HEK293 (cell line): ENCODE measurements at regions not wholly inside any gene's neighbourhood (a gene's known extent, or its start where the extent isn't known, plus 50 kb on each side); places are given as distances from the start of the nearest gene placed in this dataset.

Experiments used
- CTCF ChIA-PET: fragments of 350-600 bp; formaldehyde crosslinking; extraction: SDS; loops from one replicate; lab custom pipeline; 2021; ENCODE audit warnings: antibody characterized with exemption; lab: Yijun Ruan, JAX
- POLR2A ChIA-PET: fragments of 300-600 bp; formaldehyde crosslinking; extraction: SDS; loops from one replicate; lab custom pipeline; 2020; ENCODE audit warnings: antibody characterized with exemption, inconsistent platforms; lab: Yijun Ruan, JAX
- H3K27ac ChIP-seq: fragments of 200-500 bp; sonication (Bioruptor generic); 2 replicates; pipeline ENCODE4 v1.5.1; 2014; ENCODE audit warnings: low read depth, low read length, control low read depth, inconsistent platforms; ENCODE audit errors: extremely low read depth
- H3K36me3 ChIP-seq, 2 experiments: fragments of 200-500 bp in 1 of 2; sonication (Bioruptor generic) in 1 of 2; 1 replicate in 1 of 2; 2 replicates in 1 of 2; pipeline ENCODE4 v1.5.1; 2014 to 2017; ENCODE audit warnings: inconsistent platforms in 2 of 2, low read length in 2 of 2; ENCODE audit not compliant: control insufficient read depth in 2 of 2, insufficient read depth in 1 of 2
- H3K4me1 ChIP-seq: fragments of 200-500 bp; sonication (Bioruptor generic); 2 replicates; pipeline ENCODE4 v1.5.1; 2014; ENCODE audit warnings: mild to moderate bottlenecking, low read length, inconsistent platforms; ENCODE audit not compliant: control insufficient read depth, insufficient read depth
- H3K4me3 ChIP-seq: 2 replicates; pipeline ENCODE4 v1.5.1; 2011; ENCODE audit warnings: low read depth, mild to moderate bottlenecking, control low read depth, low read length, moderate library complexity
- H3K9me3 ChIP-seq: fragments of 200-500 bp; sonication (Bioruptor generic); 2 replicates; pipeline ENCODE4 v1.5.1; 2014; ENCODE audit warnings: low read depth, low read length, inconsistent platforms; ENCODE audit not compliant: control insufficient read depth, insufficient read depth
- PRDM1 ChIP-seq: fragments of 450-650 bp; formaldehyde crosslinking; IDR thresholded peaks from 2 replicates; pipeline ENCODE4; 2016; ENCODE audit warnings: missing biosample characterization, missing genetic modification characterization
- SETDB1 ChIP-seq: IDR thresholded peaks from one replicate; pipeline ENCODE4 v1.6.1; 2017; ENCODE audit warnings: mild to moderate bottlenecking, low read length, moderate library complexity, mixed read lengths; ENCODE audit not compliant: insufficient read length
- SP3 ChIP-seq: fragments of 450-650 bp; formaldehyde crosslinking; IDR thresholded peaks from 2 replicates; pipeline ENCODE4 v1.5.1; 2016; ENCODE audit warnings: missing biosample characterization, missing genetic modification characterization
- TRIM28 ChIP-seq: IDR thresholded peaks from 2 replicates; pipeline ENCODE4 v1.6.1; 2011; ENCODE audit warnings: low read length, control low read depth, borderline replicate concordance
- ZBTB6 ChIP-seq: fragments of 450-650 bp; formaldehyde crosslinking; IDR thresholded peaks from 2 replicates; pipeline ENCODE4 v1.5.1; 2017; ENCODE audit warnings: missing biosample characterization, missing genetic modification characterization
- ZNF114 ChIP-seq: fragments of 450-650 bp; formaldehyde crosslinking; IDR thresholded peaks from 2 replicates; pipeline ENCODE4 v1.5.0; 2017; ENCODE audit warnings: missing biosample characterization, missing genetic modification characterization
- ZNF132 ChIP-seq: fragments of 450-650 bp; formaldehyde crosslinking; IDR thresholded peaks from 2 replicates; pipeline ENCODE4 v1.5.1; 2017; ENCODE audit warnings: missing biosample characterization, missing genetic modification characterization, borderline replicate concordance
- ZNF138 ChIP-seq: fragments of 450-650 bp; formaldehyde crosslinking; IDR thresholded peaks from 2 replicates; pipeline ENCODE4 v1.5.1; 2016; ENCODE audit warnings: missing biosample characterization, missing genetic modification characterization, borderline replicate concordance
- ZNF18 ChIP-seq: fragments of 450-650 bp; formaldehyde crosslinking; IDR thresholded peaks from 2 replicates; pipeline ENCODE4 v1.5.1; 2016; ENCODE audit warnings: missing biosample characterization, missing genetic modification characterization
- ZNF26 ChIP-seq: fragments of 450-650 bp; formaldehyde crosslinking; IDR thresholded peaks from 2 replicates; pipeline ENCODE4 v1.5.1; 2016; ENCODE audit warnings: missing biosample characterization, missing genetic modification characterization
- ZNF280C ChIP-seq: fragments of 450-650 bp; formaldehyde crosslinking; IDR thresholded peaks from 2 replicates; pipeline ENCODE4 v1.5.1; 2016; ENCODE audit warnings: missing biosample characterization, missing genetic modification characterization
- ZNF416 ChIP-seq: fragments of 450-650 bp; formaldehyde crosslinking; IDR thresholded peaks from 2 replicates; pipeline ENCODE4 v1.5.1; 2016; ENCODE audit warnings: missing biosample characterization, missing genetic modification characterization
- ZNF585B ChIP-seq: fragments of 450-650 bp; formaldehyde crosslinking; IDR thresholded peaks from 2 replicates; pipeline ENCODE4 v1.5.1; 2016; ENCODE audit warnings: missing biosample characterization, missing genetic modification characterization
- ZNF600 ChIP-seq: fragments of 450-650 bp; formaldehyde crosslinking; IDR thresholded peaks from 2 replicates; pipeline ENCODE4 v1.5.1; 2016; ENCODE audit warnings: missing biosample characterization, missing genetic modification characterization
- ZNF621 ChIP-seq: fragments of 450-650 bp; formaldehyde crosslinking; IDR thresholded peaks from 2 replicates; pipeline ENCODE4 v1.5.1; 2017; ENCODE audit warnings: missing biosample characterization, missing genetic modification characterization
- ZNF768 ChIP-seq: fragments of 450-650 bp; formaldehyde crosslinking; IDR thresholded peaks from 2 replicates; pipeline ENCODE4 v1.5.1; 2018; ENCODE audit warnings: missing biosample characterization, mild to moderate bottlenecking, missing genetic modification characterization
- ZNF837 ChIP-seq: fragments of 450-650 bp; formaldehyde crosslinking; IDR thresholded peaks from 2 replicates; pipeline ENCODE4 v1.5.1; 2016; ENCODE audit warnings: missing biosample characterization, missing genetic modification characterization
- ZSCAN23 ChIP-seq: fragments of 450-650 bp; formaldehyde crosslinking; IDR thresholded peaks from 2 replicates; pipeline ENCODE4 v1.5.1; 2016; ENCODE audit warnings: missing biosample characterization, missing genetic modification characterization
- TF ChIP-seq, protein P1 (sequence below): fragments of 450-650 bp; formaldehyde crosslinking; IDR thresholded peaks from 2 replicates; pipeline ENCODE4 v1.5.1; 2017; ENCODE audit warnings: missing biosample characterization, missing genetic modification characterization

DNA sequence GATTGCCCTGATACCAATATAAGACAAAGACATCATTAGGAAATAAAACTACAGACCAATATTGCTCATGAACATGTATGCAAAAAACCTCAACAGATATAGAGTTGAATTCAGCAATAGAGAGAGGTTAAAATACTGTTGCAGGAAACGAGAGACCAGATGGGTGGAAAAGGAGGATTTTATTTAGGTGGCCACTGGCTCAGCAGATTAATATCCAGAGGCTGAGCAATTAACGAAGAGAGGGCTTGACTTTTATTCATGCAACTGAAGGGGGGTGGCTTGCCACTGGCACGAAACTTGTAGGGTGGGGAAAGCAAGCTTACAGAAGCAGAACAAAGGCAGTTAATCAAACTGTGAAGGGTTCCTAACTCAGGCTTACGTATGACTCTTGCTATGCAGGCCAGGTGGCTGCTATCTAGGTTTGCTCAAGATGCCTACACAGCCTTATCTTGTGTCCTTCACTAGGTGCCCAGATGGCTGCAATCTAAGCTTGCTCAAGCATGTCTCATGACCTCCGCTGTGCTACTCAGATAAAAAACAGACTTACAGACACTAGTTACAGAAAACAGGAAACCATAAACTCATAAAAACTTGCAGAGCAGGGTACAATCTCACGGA lies 126.4 kb downstream of the MMUT start:
- Histone ChIP-seq H3K36me3 (no peaks in the 10 kb centered on the region), H3K27ac (no peak overlapping the region), H3K4me1 (no peaks in the 10 kb centered on the region), H3K4me3 (no peak overlapping the region), H3K9me3 (no peaks in the 10 kb centered on the region)
- ChIA-PET POLR2A (no interaction called here), CTCF (no interaction called here)
- TF ChIP-seq SETDB1, result peak; percentile 98
- no peak for TF ChIP-seq ZNF621 (tag by site-specific recombination)
- peak; percentile 100 for TF ChIP-seq TRIM28
- no peak for TF ChIP-seq ZNF600
- TF ChIP-seq ZNF138, result no peak
- TF ChIP-seq, protein P1, sequence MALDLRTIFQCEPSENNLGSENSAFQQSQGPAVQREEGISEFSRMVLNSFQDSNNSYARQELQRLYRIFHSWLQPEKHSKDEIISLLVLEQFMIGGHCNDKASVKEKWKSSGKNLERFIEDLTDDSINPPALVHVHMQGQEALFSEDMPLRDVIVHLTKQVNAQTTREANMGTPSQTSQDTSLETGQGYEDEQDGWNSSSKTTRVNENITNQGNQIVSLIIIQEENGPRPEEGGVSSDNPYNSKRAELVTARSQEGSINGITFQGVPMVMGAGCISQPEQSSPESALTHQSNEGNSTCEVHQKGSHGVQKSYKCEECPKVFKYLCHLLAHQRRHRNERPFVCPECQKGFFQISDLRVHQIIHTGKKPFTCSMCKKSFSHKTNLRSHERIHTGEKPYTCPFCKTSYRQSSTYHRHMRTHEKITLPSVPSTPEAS (tag by site-specific recombination), result no peak

DNA sequence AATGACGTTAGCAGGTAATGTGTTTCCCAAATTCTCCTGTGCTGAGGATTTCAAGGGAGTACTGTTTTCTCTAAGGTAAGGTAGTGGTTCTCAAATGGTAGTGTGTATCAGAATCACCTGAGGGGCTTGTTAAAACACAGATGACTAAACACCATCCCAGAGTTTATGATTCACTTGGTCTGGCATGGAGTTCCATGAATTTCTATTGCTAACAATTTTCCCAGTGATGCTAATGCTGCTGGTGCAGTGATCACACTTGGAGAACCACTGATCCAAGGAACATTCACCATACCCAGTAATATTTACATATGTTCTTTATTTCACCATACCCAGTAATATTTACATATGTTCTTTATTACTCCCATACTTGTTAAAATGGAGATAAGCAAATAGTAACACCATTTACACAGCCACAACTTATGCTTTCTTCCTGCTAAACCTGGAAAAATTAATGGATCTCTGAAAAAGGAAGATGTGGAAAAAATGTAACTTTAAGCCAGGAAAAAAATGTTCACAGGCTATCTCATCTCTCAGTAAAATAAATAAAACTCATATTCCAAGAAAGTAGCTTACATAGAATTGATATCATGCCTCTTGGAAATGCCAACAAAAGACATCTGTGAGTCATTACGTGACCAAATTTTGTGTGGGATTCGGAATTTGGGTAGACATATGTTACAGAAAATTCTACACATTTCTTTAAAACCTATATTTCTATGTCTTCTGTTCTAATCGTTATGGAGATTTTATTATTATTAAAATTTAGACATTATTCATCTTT lies 129.5 kb downstream of the MMUT start:
- H3K4me3 ChIP-seq, result no peak overlapping the region
- no peak for TF ChIP-seq ZNF768 (tag by site-specific recombination)
- TF ChIP-seq ZNF26 (tag by site-specific recombination), result no peak
- no peak for TF ChIP-seq ZNF280C (tag by site-specific recombination)
- TF ChIP-seq SP3 (tag by site-specific recombination), result no peak
- no peak for TF ChIP-seq ZNF114
- TF ChIP-seq ZNF837 (tag by site-specific recombination), result no peak
- no peak for TF ChIP-seq PRDM1 (tag by site-specific recombination)
- no peak for TF ChIP-seq ZBTB6
- no peak for TF ChIP-seq ZSCAN23 (tag by site-specific recombination)
- no peak for TF ChIP-seq ZNF585B
- no peak for TF ChIP-seq ZNF132 (tag by site-specific recombination)
- TF ChIP-seq ZNF18 (tag by site-specific recombination), result no peak
- no peak for TF ChIP-seq ZNF416
- H3K4me1 ChIP-seq, result no peaks in the 10 kb centered on the region
- H3K9me3 ChIP-seq, result no peaks in the 10 kb centered on the region
- H3K36me3 ChIP-seq, result no peaks in the 10 kb centered on the region
- POLR2A ChIA-PET, result no interaction called here
- no peak overlapping the region for H3K27ac ChIP-seq
- CTCF ChIA-PET, result interaction anchor here (0.5 kb wide), 1 partner anchor 311 kb away, joined by 3 read pairs; no protein-coding TSS in a partner anchor
